H4 (cell line): ENCODE measurements at regions not wholly inside any gene's neighbourhood (a gene's known extent, or its start where the extent isn't known, plus 50 kb on each side); places are given as distances from the start of the nearest gene placed in this dataset.
A peak's percentile ranks its signal among the peaks of the same experiment; 100 is the strongest.
"Not testable (repeated sequence)": the region's sequence is repeated elsewhere in the genome, so short reads cannot be mapped to it uniquely, and the experiment has no call there.

Source experiments
- DNase-seq: peaks from one replicate; pipeline ENCODE4 v3.0.0-alpha.2; 2015; ENCODE audit warnings: low spot score

GRCh38 chr3:81364411-81364810, 397.0 kb downstream of the GBE1 start:
- no peak for DNase-seq

GRCh38 chr3:81363816-81364215, 397.6 kb downstream of the GBE1 start:
- DNase-seq = no peak

- no peak for DNase-seq
These were observed 407.3 kb downstream of the GBE1 start for GRCh38 chr3:81354119-81354518.

GRCh38 chr3:81352867-81353266, 408.6 kb downstream of the GBE1 start:
- DNase-seq = no peak

GRCh38 chr3:81349816-81350340, 411.6 kb downstream of the GBE1 start:
- DNase-seq = no peak

GRCh38 chr3:81339040-81339845, 422.2 kb downstream of the GBE1 start:
- no peak for DNase-seq

GRCh38 chr3:81336470-81336869, 425.0 kb downstream of the GBE1 start:
- no peak for DNase-seq

- not testable (repeated sequence) for DNase-seq
These were observed 431.6 kb downstream of the GBE1 start for GRCh38 chr3:81329835-81330234.

GRCh38 chr3:81326245-81326644, 435.2 kb downstream of the GBE1 start:
- DNase-seq = no peak

- no peak for DNase-seq
These were observed 440.6 kb downstream of the GBE1 start for GRCh38 chr3:81320862-81321261.

GRCh38 chr3:81315030-81315429, 446.4 kb downstream of the GBE1 start:
- no peak for DNase-seq

GRCh38 chr3:81311321-81311720, 450.1 kb downstream of the GBE1 start:
- DNase-seq = no peak

- no peak for DNase-seq
These were observed 453.1 kb downstream of the GBE1 start for GRCh38 chr3:81308306-81308705.

- DNase-seq = no peak
These were observed 454.2 kb downstream of the GBE1 start for GRCh38 chr3:81307221-81307620.

GRCh38 chr3:81303321-81303720, 458.1 kb downstream of the GBE1 start:
- DNase-seq = no peak

GRCh38 chr3:81302045-81302444, 459.4 kb downstream of the GBE1 start:
- peak; percentile 26 for DNase-seq

- no peak for DNase-seq
These were observed 460.2 kb downstream of the GBE1 start for GRCh38 chr3:81301230-81301629.

GRCh38 chr3:81300324-81300927, 461.0 kb downstream of the GBE1 start:
- no peak for DNase-seq

- DNase-seq = no peak
These were observed 462.0 kb downstream of the GBE1 start for GRCh38 chr3:81299481-81299880.

- no peak for DNase-seq
These were observed 465.4 kb downstream of the GBE1 start for GRCh38 chr3:81295906-81296577.

- no peak for DNase-seq
These were observed 468.3 kb downstream of the GBE1 start for GRCh38 chr3:81293156-81293555.

GRCh38 chr3:81291586-81291985, 469.9 kb downstream of the GBE1 start:
- no peak for DNase-seq

- DNase-seq = no peak
These were observed 471.8 kb downstream of the GBE1 start for GRCh38 chr3:81289676-81290075.
